Lung (tissue), 11 donors: ENCODE measurements at regions not wholly inside any gene's neighbourhood (a gene's known extent, or its start where the extent isn't known, plus 50 kb on each side); places are given as distances from the start of the nearest gene placed in this dataset.

Experiments
- ATAC-seq: fragments of 200-7000 bp; cut with Tn5 transposase; one replicate; pipeline ENCODE4 v1.9.1; 2020; ENCODE audit warnings: moderate number of reproducible peaks; ENCODE audit not compliant: insufficient read depth, low FRiP score
- DNase-seq, 3 donors: peaks; one replicate each; pipeline ENCODE4 v3.0.0-alpha.2; 2013 to 2017
- H3K27ac ChIP-seq, 2 donors: one replicate each; pipeline ENCODE4 v1.5.1; 2013; ENCODE audit warnings: mild to moderate bottlenecking in 2 of 2, moderate library complexity in 2 of 2, control low read depth in 1 of 2, inconsistent platforms in 1 of 2, low read depth in 1 of 2, low read length in 1 of 2
- H3K27me3 ChIP-seq, 3 donors: one replicate each; pipeline ENCODE4 v1.5.1; 2013; ENCODE audit warnings: low read length in 2 of 3; ENCODE audit not compliant: control insufficient read depth in 3 of 3, insufficient read depth in 3 of 3
- H3K36me3 ChIP-seq, 4 donors: one replicate each; pipeline ENCODE4 v1.5.1; 2013; ENCODE audit warnings: low read length in 4 of 4, mild to moderate bottlenecking in 1 of 4, moderate library complexity in 1 of 4; ENCODE audit not compliant: control insufficient read depth in 4 of 4, insufficient read depth in 4 of 4
- H3K4me1 ChIP-seq, 5 donors: one replicate each; pipeline ENCODE4 v1.5.1; 2013; ENCODE audit warnings: low read length in 5 of 5, mild to moderate bottlenecking in 2 of 5, moderate library complexity in 1 of 5; ENCODE audit not compliant: control insufficient read depth in 5 of 5, insufficient read depth in 5 of 5
- H3K4me3 ChIP-seq: one replicate; pipeline ENCODE4 v1.5.1; 2013; ENCODE audit warnings: mild to moderate bottlenecking, control low read depth, moderate library complexity
- H3K9ac ChIP-seq, 2 donors: one replicate each; pipeline ENCODE4 v1.5.1; 2013; ENCODE audit warnings: low read length in 2 of 2, control low read depth in 1 of 2; ENCODE audit not compliant: insufficient read depth in 1 of 2
- H3K9me3 ChIP-seq, 4 donors: one replicate each; pipeline ENCODE4 v1.5.1; 2013; ENCODE audit warnings: low read length in 3 of 4, mild to moderate bottlenecking in 1 of 4, moderate library complexity in 1 of 4; ENCODE audit not compliant: control insufficient read depth in 4 of 4, insufficient read depth in 3 of 4
- CTCF ChIP-seq: IDR thresholded peaks from 2 replicates; pipeline ENCODE4 v1.5.1; 2012; ENCODE audit warnings: mild to moderate bottlenecking; ENCODE audit errors: control extremely low read depth, extremely low read depth
- WGBS, 2 donors: extraction: QIAGEN DNeasy Blood & Tissue Kit; methylation state at CpG; one replicate each; pipeline ENCODE4 v1.1.7; 2013; 5-methylcytosine and 5-hydroxymethylcytosine counted together
- donor health status: control.
- donor health status: control.
- donor health status: Bipolar disorder and iron deficiency.
- donor health status: healthy.
- donor health status: DM: yes; HTN: yes; CAD: no.

GRCh38 chr17:45696442-45696841, 87.7 kb upstream of the CRHR1 start:
- DNase-seq, result no peak
- Histone ChIP-seq H3K27ac (no peak overlapping the region), H3K4me1 (no peaks in the 10 kb centered on the region), H3K9ac (no peak overlapping the region), H3K9me3 (peaks cover 0 to 2% (median 0%) of the 10 kb centered on the region in 4 donors), H3K27me3 (peaks cover 0 to 3% (median 1%) of the 10 kb centered on the region in 3 donors), H3K36me3 (no peaks in the 10 kb centered on the region), H3K4me3 (no peak overlapping the region)
- ATAC-seq, result no peak
- no peak for TF ChIP-seq CTCF

GRCh38 chr17:45697076-45697475, 87.0 kb upstream of the CRHR1 start:
- TF ChIP-seq CTCF, result no peak
- DNase-seq (no peak), ATAC-seq (no peak)
- H3K9ac ChIP-seq, result no peak overlapping the region
- no peaks in the 10 kb centered on the region for H3K27me3 ChIP-seq
- no peaks in the 10 kb centered on the region for H3K36me3 ChIP-seq
- no peak overlapping the region for H3K4me3 ChIP-seq
- no peaks in the 10 kb centered on the region for H3K4me1 ChIP-seq
- H3K9me3 ChIP-seq, result peaks cover 0 to 2% (median 0%) of the 10 kb centered on the region in 4 donors
- WGBS, 2 donors, result 4 to 13% methylated on average over 1 of the region's 1 CpG
- H3K27ac ChIP-seq, result no peak overlapping the region

- H3K9ac ChIP-seq, result no peak overlapping the region
- no peaks in the 10 kb centered on the region for H3K36me3 ChIP-seq
- DNase-seq (no peak), ATAC-seq (no peak)
- no peaks in the 10 kb centered on the region for H3K4me1 ChIP-seq
- H3K27me3 ChIP-seq, result no peaks in the 10 kb centered on the region
- TF ChIP-seq CTCF, result no peak
- H3K9me3 ChIP-seq, result peaks cover 0 to 5% (median 0%) of the 10 kb centered on the region in 4 donors
- no peak overlapping the region for H3K4me3 ChIP-seq
- no peak overlapping the region for H3K27ac ChIP-seq
- WGBS, 2 donors, result 50 to 65% methylated on average over 7 of the region's 7 CpGs
These were observed 83.7 kb upstream of the CRHR1 start for GRCh38 chr17:45700171-45701090.
